ENCODE measurements at regions not wholly inside any gene's neighbourhood (a gene's known extent, or its start where the extent isn't known, plus 50 kb on each side); places are given as distances from the start of the nearest gene placed in this dataset.

- no peak for TF ChIP-seq USF1 (CRISPR knock-in tag; IDR thresholded peaks at IDR 0.05)
- no peak for TF ChIP-seq SOX15 (CRISPR knock-in tag; IDR thresholded peaks at IDR 0.05)
- TF ChIP-seq CTCF (IDR thresholded peaks at IDR 0.05) = no peak
- TF ChIP-seq KAT7 (CRISPR knock-in tag; IDR thresholded peaks at IDR 0.05; ENCODE audit: borderline replicate concordance) = no peak
- TF ChIP-seq IRF1 (CRISPR knock-in tag; IDR thresholded peaks at IDR 0.05) = no peak
- TF ChIP-seq ZNF512 (CRISPR knock-in tag; IDR thresholded peaks at IDR 0.05; ENCODE audit: borderline replicate concordance) = no peak
- no peak for TF ChIP-seq NFYB (CRISPR knock-in tag; conservative IDR thresholded peaks at IDR 0.05; ENCODE audit: low read depth)
- TF ChIP-seq NR3C1 (CRISPR knock-in tag; conservative IDR thresholded peaks at IDR 0.05; ENCODE audit: low read depth) = no peak
Measured at GRCh38 chr1:87706779-87707228, 378.1 kb downstream of the LMO4 start.
